Right renal cortex interstitium (tissue), 3 donors: ENCODE measurements at regions not wholly inside any gene's neighbourhood (a gene's known extent, or its start where the extent isn't known, plus 50 kb on each side); places are given as distances from the start of the nearest gene placed in this dataset.
A peak's percentile ranks its signal among the peaks of the same experiment; 100 is the strongest.

Experiments
- DNase-seq, 3 donors: peaks; one replicate each; pipeline ENCODE4 v3.0.0-alpha.2; 2013; ENCODE audit warnings: low read depth in 3 of 3, low spot score in 2 of 3

GRCh38 chr2:106977717-106978116 lies 91.8 kb upstream of the ST6GAL2 start:
- DNase-seq: peak; percentile 41 to 52 (median 47)

GRCh38 chr2:106978647-106979046 lies 92.7 kb upstream of the ST6GAL2 start:
- no peak for DNase-seq

- DNase-seq: no peak
These were observed 95.5 kb upstream of the ST6GAL2 start for GRCh38 chr2:106981491-106981890.

GRCh38 chr2:106982350-106982749 lies 96.4 kb upstream of the ST6GAL2 start:
- DNase-seq: no peak

GRCh38 chr2:106983305-106983704 lies 97.3 kb upstream of the ST6GAL2 start:
- no peak for DNase-seq

- no peak for DNase-seq
These were observed 102.4 kb upstream of the ST6GAL2 start for GRCh38 chr2:106988361-106988760.

GRCh38 chr2:106990297-106990696 lies 104.3 kb upstream of the ST6GAL2 start:
- no peak for DNase-seq

GRCh38 chr2:106991866-106992265 lies 105.9 kb upstream of the ST6GAL2 start:
- DNase-seq: no peak

- DNase-seq: no peak
These were observed 109.6 kb upstream of the ST6GAL2 start for GRCh38 chr2:106995556-106995955.

GRCh38 chr2:106996171-106996769 lies 110.3 kb upstream of the ST6GAL2 start:
- DNase-seq: no peak

- no peak for DNase-seq
These were observed 111.2 kb upstream of the ST6GAL2 start for GRCh38 chr2:106997204-106997603.

- no peak for DNase-seq
These were observed 115.1 kb upstream of the ST6GAL2 start for GRCh38 chr2:107001062-107001461.

- no peak for DNase-seq
These were observed 115.6 kb upstream of the ST6GAL2 start for GRCh38 chr2:107001551-107001950.

- DNase-seq: no peak
These were observed 116.2 kb upstream of the ST6GAL2 start for GRCh38 chr2:107001964-107002696.

- DNase-seq: no peak
These were observed 116.8 kb upstream of the ST6GAL2 start for GRCh38 chr2:107002735-107003134.

- no peak for DNase-seq
These were observed 119.9 kb upstream of the ST6GAL2 start for GRCh38 chr2:107005853-107006252.

- DNase-seq: no peak
These were observed 120.9 kb upstream of the ST6GAL2 start for GRCh38 chr2:107006836-107007235.

GRCh38 chr2:107007927-107008326 lies 122.0 kb upstream of the ST6GAL2 start:
- DNase-seq: no peak

GRCh38 chr2:107008843-107009242 lies 122.9 kb upstream of the ST6GAL2 start:
- DNase-seq: no peak

- DNase-seq: no peak
These were observed 123.3 kb upstream of the ST6GAL2 start for GRCh38 chr2:107009275-107009674.

GRCh38 chr2:107012714-107013306 lies 126.8 kb upstream of the ST6GAL2 start:
- no peak for DNase-seq

- no peak for DNase-seq
These were observed 127.9 kb upstream of the ST6GAL2 start for GRCh38 chr2:107013884-107014283.
